Activated T-cell treated with anti-CD3 and anti-CD28 coated beads, Interleukin-2, amount 50 U/mL, for 4 hours (primary cell): ENCODE measurements at regions not wholly inside any gene's neighbourhood (a gene's known extent, or its start where the extent isn't known, plus 50 kb on each side); places are given as distances from the start of the nearest gene placed in this dataset.

ENCODE experiments used
- ATAC-seq, 2 donors: fragments of 200-7000 bp; cut with Tn5 transposase; one replicate each; pipeline ENCODE4 v1.10.0; 2021
- DNase-seq: peaks from one replicate; pipeline ENCODE4 v3.0.0-alpha.2; 2020
- H3K27me3 Mint-ChIP-seq: one replicate; pipeline ENCODE4 v1.8.0; 2021; ENCODE audit warnings: low read depth, mixed read lengths
- H3K36me3 Mint-ChIP-seq: one replicate; pipeline ENCODE4 v1.8.0; 2022; ENCODE audit warnings: mixed read lengths; ENCODE audit not compliant: insufficient read depth
- H3K4me1 Mint-ChIP-seq: one replicate; pipeline ENCODE4 v1.8.0; 2021; ENCODE audit warnings: low read depth, mixed read lengths
- H3K4me3 Mint-ChIP-seq: one replicate; pipeline ENCODE4 v1.8.0; 2021; ENCODE audit warnings: mild to moderate bottlenecking, moderate library complexity, mixed read lengths
- H3K9me3 Mint-ChIP-seq: one replicate; pipeline ENCODE4 v1.8.0; 2021; ENCODE audit warnings: mixed read lengths

GRCh38 chr5:165286692-165287091 is 1781.3 kb downstream of the MAT2B start:
- ATAC-seq = no peak
- H3K4me1 Mint-ChIP-seq = no peaks in the 10 kb centered on the region
- no peaks in the 10 kb centered on the region for H3K36me3 Mint-ChIP-seq
- no peak for DNase-seq
- H3K4me3 Mint-ChIP-seq = no peak overlapping the region
- peaks cover 7% of the 10 kb centered on the region for H3K9me3 Mint-ChIP-seq
- no peaks in the 10 kb centered on the region for H3K27me3 Mint-ChIP-seq

- Mint-ChIP-seq H3K4me1 (no peaks in the 10 kb centered on the region), H3K36me3 (no peaks in the 10 kb centered on the region), H3K9me3 (peaks cover 3% of the 10 kb centered on the region), H3K4me3 (no peak overlapping the region), H3K27me3 (no peaks in the 10 kb centered on the region)
- no peak for DNase-seq
- no peak for ATAC-seq
Observed at GRCh38 chr5:165290535-165290934, 1785.1 kb downstream of the MAT2B start.

- Mint-ChIP-seq H3K27me3 (no peaks in the 10 kb centered on the region), H3K36me3 (no peaks in the 10 kb centered on the region), H3K4me1 (no peaks in the 10 kb centered on the region), H3K9me3 (peaks cover 6% of the 10 kb centered on the region), H3K4me3 (no peak overlapping the region)
- ATAC-seq (no peak), DNase-seq (no peak)
Observed at GRCh38 chr5:165296401-165297130, 1791.1 kb downstream of the MAT2B start.

- no peaks in the 10 kb centered on the region for H3K27me3 Mint-ChIP-seq
- no peaks in the 10 kb centered on the region for H3K4me1 Mint-ChIP-seq
- H3K36me3 Mint-ChIP-seq = no peaks in the 10 kb centered on the region
- no peak overlapping the region for H3K4me3 Mint-ChIP-seq
- H3K9me3 Mint-ChIP-seq = peaks cover 7% of the 10 kb centered on the region
- DNase-seq (no peak), ATAC-seq (no peak)
Observed at GRCh38 chr5:165304193-165304827, 1798.9 kb downstream of the MAT2B start.

- DNase-seq = no peak
- no peaks in the 10 kb centered on the region for H3K36me3 Mint-ChIP-seq
- no peak overlapping the region for H3K4me3 Mint-ChIP-seq
- peaks cover 7% of the 10 kb centered on the region for H3K9me3 Mint-ChIP-seq
- H3K4me1 Mint-ChIP-seq = no peaks in the 10 kb centered on the region
- no peaks in the 10 kb centered on the region for H3K27me3 Mint-ChIP-seq
- no peak for ATAC-seq
Observed at GRCh38 chr5:165305596-165305995, 1800.2 kb downstream of the MAT2B start.

GRCh38 chr5:165309446-165309845 is 1804.0 kb downstream of the MAT2B start:
- ATAC-seq (no peak), DNase-seq (no peak)
- no peaks in the 10 kb centered on the region for H3K36me3 Mint-ChIP-seq
- H3K9me3 Mint-ChIP-seq = peaks cover 7% of the 10 kb centered on the region
- no peaks in the 10 kb centered on the region for H3K27me3 Mint-ChIP-seq
- H3K4me1 Mint-ChIP-seq = no peaks in the 10 kb centered on the region
- no peak overlapping the region for H3K4me3 Mint-ChIP-seq

- Mint-ChIP-seq H3K4me1 (no peaks in the 10 kb centered on the region), H3K36me3 (no peaks in the 10 kb centered on the region), H3K4me3 (no peak overlapping the region), H3K27me3 (no peaks in the 10 kb centered on the region), H3K9me3 (peaks cover 7% of the 10 kb centered on the region)
- DNase-seq = no peak
- no peak for ATAC-seq
Observed at GRCh38 chr5:165310031-165310430, 1804.6 kb downstream of the MAT2B start.

GRCh38 chr5:165321912-165322311 is 1816.5 kb downstream of the MAT2B start:
- H3K4me3 Mint-ChIP-seq = no peak overlapping the region
- H3K9me3 Mint-ChIP-seq = peaks cover 4% of the 10 kb centered on the region
- no peaks in the 10 kb centered on the region for H3K36me3 Mint-ChIP-seq
- no peaks in the 10 kb centered on the region for H3K4me1 Mint-ChIP-seq
- DNase-seq (no peak), ATAC-seq (no peak)
- no peaks in the 10 kb centered on the region for H3K27me3 Mint-ChIP-seq

GRCh38 chr5:165325221-165325620 is 1819.8 kb downstream of the MAT2B start:
- ATAC-seq = no peak
- no peaks in the 10 kb centered on the region for H3K4me1 Mint-ChIP-seq
- H3K9me3 Mint-ChIP-seq = peaks cover 4% of the 10 kb centered on the region
- no peaks in the 10 kb centered on the region for H3K27me3 Mint-ChIP-seq
- H3K36me3 Mint-ChIP-seq = no peaks in the 10 kb centered on the region
- no peak overlapping the region for H3K4me3 Mint-ChIP-seq
- no peak for DNase-seq

GRCh38 chr5:165327631-165328030 is 1822.2 kb downstream of the MAT2B start:
- H3K4me3 Mint-ChIP-seq = no peak overlapping the region
- no peak for DNase-seq
- peaks cover 3% of the 10 kb centered on the region for H3K9me3 Mint-ChIP-seq
- no peaks in the 10 kb centered on the region for H3K4me1 Mint-ChIP-seq
- no peaks in the 10 kb centered on the region for H3K27me3 Mint-ChIP-seq
- no peak for ATAC-seq
- H3K36me3 Mint-ChIP-seq = no peaks in the 10 kb centered on the region

- H3K4me1 Mint-ChIP-seq = no peaks in the 10 kb centered on the region
- no peak overlapping the region for H3K4me3 Mint-ChIP-seq
- H3K9me3 Mint-ChIP-seq = peaks cover 8% of the 10 kb centered on the region
- no peak for DNase-seq
- ATAC-seq = no peak
- no peaks in the 10 kb centered on the region for H3K36me3 Mint-ChIP-seq
- H3K27me3 Mint-ChIP-seq = no peaks in the 10 kb centered on the region
Observed at GRCh38 chr5:165328846-165329245, 1823.4 kb downstream of the MAT2B start.

GRCh38 chr5:165333623-165334022 is 1828.2 kb downstream of the MAT2B start:
- ATAC-seq (no peak), DNase-seq (no peak)
- no peaks in the 10 kb centered on the region for H3K36me3 Mint-ChIP-seq
- H3K27me3 Mint-ChIP-seq = no peaks in the 10 kb centered on the region
- peaks cover 10% of the 10 kb centered on the region for H3K9me3 Mint-ChIP-seq
- H3K4me3 Mint-ChIP-seq = no peak overlapping the region
- no peaks in the 10 kb centered on the region for H3K4me1 Mint-ChIP-seq

GRCh38 chr5:165334201-165334600 is 1828.8 kb downstream of the MAT2B start:
- H3K4me3 Mint-ChIP-seq = no peak overlapping the region
- H3K36me3 Mint-ChIP-seq = no peaks in the 10 kb centered on the region
- ATAC-seq (no peak), DNase-seq (no peak)
- no peaks in the 10 kb centered on the region for H3K27me3 Mint-ChIP-seq
- no peaks in the 10 kb centered on the region for H3K4me1 Mint-ChIP-seq
- H3K9me3 Mint-ChIP-seq = peaks cover 10% of the 10 kb centered on the region

GRCh38 chr5:165349735-165350134 is 1844.3 kb downstream of the MAT2B start:
- no peaks in the 10 kb centered on the region for H3K4me1 Mint-ChIP-seq
- no peaks in the 10 kb centered on the region for H3K36me3 Mint-ChIP-seq

GRCh38 chr5:165351342-165351741 is 1845.9 kb downstream of the MAT2B start:
- no peak for ATAC-seq
- DNase-seq = no peak
- peaks cover 7% of the 10 kb centered on the region for H3K9me3 Mint-ChIP-seq
- H3K4me1 Mint-ChIP-seq = no peaks in the 10 kb centered on the region
- H3K4me3 Mint-ChIP-seq = no peak overlapping the region
- no peaks in the 10 kb centered on the region for H3K36me3 Mint-ChIP-seq
- H3K27me3 Mint-ChIP-seq = no peaks in the 10 kb centered on the region

More at GRCh38 chr5:165349735-165350134, 1844.3 kb downstream of the MAT2B start:
- ATAC-seq = no peak
- H3K4me3 Mint-ChIP-seq = no peak overlapping the region
- peaks cover 7% of the 10 kb centered on the region for H3K9me3 Mint-ChIP-seq
- no peak for DNase-seq
- no peaks in the 10 kb centered on the region for H3K27me3 Mint-ChIP-seq
